HepG2 (cell line): ENCODE measurements at regions not wholly inside any gene's neighbourhood (a gene's known extent, or its start where the extent isn't known, plus 50 kb on each side); places are given as distances from the start of the nearest gene placed in this dataset.

Experiments used
- ATAC-seq: fragments of 200-7000 bp; cut with Tn5 transposase; 3 replicates; pipeline ENCODE4 v1.9.1; 2020; ENCODE audit warnings: mild to moderate bottlenecking, moderate library complexity
- BruUV-seq: library from RNA; stranded (reverse); fragments of 400-500 nt; replicated peaks from 2 replicates; lab custom pipeline; 2021; lab: Mats Ljungman, UMichigan
- CTCF ChIA-PET: fragments of 300-600 bp; formaldehyde crosslinking; extraction: SDS; loops from one replicate; lab custom pipeline; 2021; ENCODE audit warnings: low total read pairs, inconsistent platforms, low intra/inter-chr PET ratio; lab: Yijun Ruan, JAX
- POLR2A ChIA-PET: fragments of 350-600 bp; sonication (Branson Sonifier 250); formaldehyde crosslinking; loops from one replicate; lab custom pipeline; 2020; ENCODE audit warnings: antibody characterized with exemption, inconsistent platforms; lab: Yijun Ruan, JAX
- DNase-seq: peaks from one replicate; pipeline ENCODE4 v3.0.0-alpha.2; 2015; ENCODE audit warnings: low spot score
- FAIRE-seq: peaks from 3 replicates; lab custom pipeline; 2011; peaks lifted over from hg19 to GRCh38; lab: Jason Lieb, UNC
- H2AFZ ChIP-seq: one replicate; pipeline ENCODE4 v1.6.1; 2011; ENCODE audit warnings: low read length, inconsistent platforms
- H3K27ac ChIP-seq: fragments of 300-600 bp; 3 replicates; pipeline ENCODE4 v1.8.0; 2011; ENCODE audit warnings: mixed run types, mild to moderate bottlenecking, mixed read lengths, low read length, inconsistent platforms; ENCODE audit not compliant: insufficient read depth; ENCODE audit errors: extremely low read length
- H3K27me3 ChIP-seq, 2 experiments: fragments of 200-600 bp in 1 of 2; 2 replicates in 1 of 2; 3 replicates in 1 of 2; pipeline versions ENCODE4 v1.6.0 to v1.8.0; 2011; ENCODE audit warnings: low read length in 2 of 2, mild to moderate bottlenecking in 2 of 2, moderate library complexity in 2 of 2, inconsistent platforms in 1 of 2; ENCODE audit not compliant: insufficient read depth in 2 of 2, control insufficient read depth in 1 of 2
- H3K36me3 ChIP-seq, 2 experiments: fragments of 200-600 bp in 1 of 2; replicated peaks in 1 of 2; 2 replicates in 1 of 2; 3 replicates in 1 of 2; pipeline versions ENCODE4 v1.5.1 to v1.8.0; 2011; ENCODE audit warnings: low read length in 2 of 2, inconsistent platforms in 1 of 2; ENCODE audit not compliant: insufficient read depth in 2 of 2, control insufficient read depth in 1 of 2
- H3K4me1 ChIP-seq: 2 replicates; pipeline ENCODE4 v1.5.1; 2012; ENCODE audit warnings: low read length, inconsistent platforms; ENCODE audit not compliant: insufficient read depth
- H3K4me2 ChIP-seq: 2 replicates; pipeline ENCODE4 v1.6.0; 2011; ENCODE audit warnings: low read depth, low read length, inconsistent platforms
- H3K4me3 ChIP-seq, 3 experiments: fragments of 200-600 bp in 1 of 3; sonication (generic), shearing (Covaris generic) in 1 of 3; replicated peaks in 1 of 3; 2 replicates each; pipeline ENCODE4 v1.5.1; 2011 to 2016; ENCODE audit warnings: low read length in 3 of 3, inconsistent platforms in 2 of 3, low read depth in 2 of 3, mild to moderate bottlenecking in 2 of 3, control low read depth in 1 of 3, mixed read lengths in 1 of 3; ENCODE audit not compliant: insufficient read depth in 1 of 3
- H3K79me2 ChIP-seq: one replicate; pipeline ENCODE4 v1.6.1; 2011; ENCODE audit warnings: low read length, inconsistent platforms; ENCODE audit not compliant: insufficient read depth
- H3K9ac ChIP-seq: 2 replicates; pipeline ENCODE4 v1.6.0; 2011; ENCODE audit warnings: mild to moderate bottlenecking, low read depth, low read length, inconsistent platforms; ENCODE audit not compliant: insufficient read depth
- H3K9me3 ChIP-seq: 2 replicates; pipeline ENCODE4 v1.5.1; 2012; ENCODE audit warnings: mild to moderate bottlenecking, low read length
- H4K20me1 ChIP-seq: 2 replicates; pipeline ENCODE4 v1.6.0; 2011; ENCODE audit warnings: inconsistent platforms, mild to moderate bottlenecking, low read length, moderate library complexity; ENCODE audit not compliant: insufficient read depth
- CREBL2 ChIP-seq: sonication (generic); formaldehyde crosslinking; IDR thresholded peaks from 2 replicates; pipeline ENCODE4 v1.8.1; 2023; ENCODE audit warnings: missing genetic modification reagents, mild to moderate bottlenecking, borderline replicate concordance
- EED ChIP-seq: sonication (generic); formaldehyde crosslinking; IDR thresholded peaks from 2 replicates; pipeline ENCODE4 v1.5.0; 2020; ENCODE audit warnings: mild to moderate bottlenecking, missing genetic modification reagents
- HNF1A ChIP-seq, 2 experiments: sonication (generic) in 1 of 2; formaldehyde crosslinking in 1 of 2; IDR thresholded peaks; 2 replicates each; pipeline versions ENCODE4 v1.4.0 to v1.6.1; 2016 to 2020; ENCODE audit warnings: borderline replicate concordance in 1 of 2, low read depth in 1 of 2, mild to moderate bottlenecking in 1 of 2, missing genetic modification reagents in 1 of 2
- MLLT10 ChIP-seq: sonication (generic); formaldehyde crosslinking; IDR thresholded peaks from 2 replicates; pipeline ENCODE4 v1.4.0; 2020; ENCODE audit warnings: missing genetic modification reagents
- NPAS2 ChIP-seq: sonication (generic); formaldehyde crosslinking; IDR thresholded peaks from 2 replicates; pipeline ENCODE4 v1.8.0; 2022; ENCODE audit warnings: mild to moderate bottlenecking, missing genetic modification reagents, borderline replicate concordance
- NR2F1 ChIP-seq, 2 experiments: fragments of 450-650 bp in 1 of 2; formaldehyde crosslinking in 1 of 2; IDR thresholded peaks; 2 replicates each; pipeline versions ENCODE4 v1.5.0 to v1.6.1; 2016 to 2020; ENCODE audit warnings: mild to moderate bottlenecking in 1 of 2, missing compliant biosample characterization in 1 of 2, missing genetic modification reagents in 1 of 2, moderate library complexity in 1 of 2
- PRPF4 ChIP-seq: fragments of 200-400 bp; formaldehyde crosslinking; IDR thresholded peaks from 2 replicates; pipeline ENCODE4 v1.6.1; 2016; ENCODE audit warnings: low read length, low read depth; ENCODE audit not compliant: poor library complexity, severe bottlenecking
- RXRA ChIP-seq: sonication (generic); formaldehyde crosslinking; IDR thresholded peaks from 2 replicates; pipeline ENCODE4 v1.5.1; 2020; ENCODE audit warnings: missing genetic modification reagents
- SMC3 ChIP-seq: IDR thresholded peaks from 2 replicates; pipeline ENCODE4 v1.6.1; 2011; ENCODE audit warnings: low read length, improper control_type of control experiment
- TBX2 ChIP-seq: sonication (generic); formaldehyde crosslinking; IDR thresholded peaks from 2 replicates; pipeline ENCODE4 v1.5.0; 2020; ENCODE audit warnings: missing genetic modification reagents, mild to moderate bottlenecking, borderline replicate concordance
- ZFP41 ChIP-seq: sonication (generic); formaldehyde crosslinking; IDR thresholded peaks from 2 replicates; pipeline ENCODE4 v1.4.0; 2020; ENCODE audit warnings: mild to moderate bottlenecking, missing genetic modification reagents, borderline replicate concordance
- ZNF20 ChIP-seq: sonication (generic); formaldehyde crosslinking; IDR thresholded peaks from 2 replicates; pipeline ENCODE4 v1.4.0; 2020; ENCODE audit warnings: mild to moderate bottlenecking, moderate library complexity, missing genetic modification reagents
- ZNF260 ChIP-seq: sonication (generic); formaldehyde crosslinking; IDR thresholded peaks from 2 replicates; pipeline ENCODE4 v1.4.0; 2020; ENCODE audit warnings: missing genetic modification reagents, low read depth, mild to moderate bottlenecking, borderline replicate concordance
- ZNF598 ChIP-seq: sonication (generic); formaldehyde crosslinking; IDR thresholded peaks from 2 replicates; pipeline ENCODE4 v1.5.1; 2020; ENCODE audit warnings: mild to moderate bottlenecking, missing genetic modification reagents, borderline replicate concordance
- ZNF616 ChIP-seq: sonication (generic); formaldehyde crosslinking; IDR thresholded peaks from 2 replicates; pipeline ENCODE4 v1.5.0; 2020; ENCODE audit warnings: low read depth, mild to moderate bottlenecking, missing genetic modification reagents
- ZNF724P ChIP-seq: sonication (generic); formaldehyde crosslinking; IDR thresholded peaks from 2 replicates; pipeline ENCODE4 v1.8.0; 2022; ENCODE audit warnings: missing genetic modification reagents, borderline replicate concordance
- WGBS: methylation state at CpG from one replicate; pipeline ENCODE4 v1.1.6; 2017; ENCODE audit warnings: low lambda C conversion rate; 5-methylcytosine and 5-hydroxymethylcytosine counted together
- in situ Hi-C: cut with HindIII; loops from 2 replicates; pipeline ENCODE4 v1.10.0; 2017; ENCODE audit warnings: low pct_unique_long_range_greater_than_20kb; ENCODE audit not compliant: extremely low pct_ligation_motif_present
- intact Hi-C: fragments of 100-400 bp; cut with micrococcal nuclease; formaldehyde crosslinking; loops from one replicate; pipeline ENCODE4 v1.10.0; 2022; ENCODE audit not compliant: unreplicated experiment

GRCh38 chr6:15909290-15910070 is 219.4 kb upstream of the MYLIP start:
- intact Hi-C loops: no loop called here
- Histone ChIP-seq H2AFZ (no peak overlapping the region), H3K9me3 (no peaks in the 10 kb centered on the region), H3K27me3 (peaks cover 5 to 48% of the 10 kb centered on the region in 2 experiments; a peak in 3 of 5 replicates), H3K79me2 (no peaks in the 10 kb centered on the region), H3K4me2 (no peak overlapping the region), H3K36me3 (no peaks in the 10 kb centered on the region), H3K9ac (no peak overlapping the region), H3K27ac (no peak overlapping the region), H3K4me1 (no peaks in the 10 kb centered on the region), H3K4me3 (no peak overlapping the region), H4K20me1 (no peaks in the 10 kb centered on the region)
- no peak for DNase-seq
- ATAC-seq: no peak
- FAIRE-seq: no peak
- in situ Hi-C loops: no loop called here
- BruUV-seq: no TSS peak
- under 1% methylated on average over 10 of the region's 10 CpGs for WGBS
- ChIA-PET CTCF (no interaction called here), POLR2A (no interaction called here)
- no peak for TF ChIP-seq PRPF4
- no peak for TF ChIP-seq NR2F1 (CRISPR knock-in tag; IDR thresholded peaks at IDR 0.05)
- TF ChIP-seq CREBL2 (CRISPR knock-in tag): no peak
- TF ChIP-seq HNF1A (IDR thresholded peaks at IDR 0.05; ENCODE audit: low read depth): no peak
- TF ChIP-seq HNF1A (CRISPR knock-in tag; IDR thresholded peaks at IDR 0.05; ENCODE audit: borderline replicate concordance): no peak
- no peak for TF ChIP-seq EED
- TF ChIP-seq ZFP41 (CRISPR knock-in tag): no peak
- TF ChIP-seq NPAS2 (CRISPR knock-in tag): no peak
- no peak for TF ChIP-seq SMC3
- no peak for TF ChIP-seq ZNF260 (CRISPR knock-in tag)
- TF ChIP-seq ZNF598 (CRISPR knock-in tag): no peak
- no peak for TF ChIP-seq TBX2 (CRISPR knock-in tag)
- TF ChIP-seq MLLT10 (CRISPR knock-in tag): no peak
- no peak for TF ChIP-seq ZNF616 (CRISPR knock-in tag)
- no peak for TF ChIP-seq ZNF724P (CRISPR knock-in tag)
- no peak for TF ChIP-seq RXRA
- TF ChIP-seq ZNF20 (CRISPR knock-in tag): no peak
